ENCODE measurements at regions not wholly inside any gene's neighbourhood (a gene's known extent, or its start where the extent isn't known, plus 50 kb on each side); places are given as distances from the start of the nearest gene placed in this dataset.

DNA sequence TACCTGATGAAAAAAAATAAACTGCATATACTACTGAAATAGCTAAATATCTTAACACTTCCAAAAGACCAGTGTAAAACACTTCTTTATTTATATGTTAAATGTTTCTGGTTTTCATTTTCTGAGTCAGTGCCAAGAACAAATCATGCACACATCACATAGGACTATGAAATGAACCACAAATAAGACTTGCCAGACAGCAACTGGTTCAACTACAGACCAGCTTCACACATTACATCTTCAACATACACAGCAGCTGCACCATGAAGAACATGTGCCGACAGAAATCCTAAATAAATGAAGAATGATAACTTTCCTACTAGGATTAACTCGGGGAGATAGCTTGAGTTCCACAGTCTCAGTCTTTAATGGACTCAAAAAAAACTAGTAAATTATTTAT lies 168.3 kb upstream of the STXBP5 start:
- DNase-seq: no peak

DNA sequence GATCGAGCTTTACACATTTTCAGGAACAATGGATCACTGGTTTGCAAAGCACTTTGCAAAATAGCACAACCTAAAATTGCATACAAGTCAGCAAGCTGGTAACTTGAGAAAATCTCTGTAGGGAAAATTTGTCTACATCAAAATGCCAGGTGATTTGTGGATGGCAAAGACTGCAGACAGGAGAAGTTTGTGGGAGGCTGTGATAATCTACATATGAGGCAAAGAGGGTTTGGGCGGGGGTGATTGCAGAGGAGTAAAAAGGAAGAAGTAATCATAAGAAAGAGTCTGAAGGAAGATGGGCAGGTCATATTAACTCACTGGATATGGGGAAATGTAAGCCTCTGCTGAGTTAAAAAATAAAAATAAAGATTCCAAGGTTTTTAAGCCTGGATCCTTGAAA lies 166.3 kb upstream of the STXBP5 start:
- DNase-seq: no peak

DNA sequence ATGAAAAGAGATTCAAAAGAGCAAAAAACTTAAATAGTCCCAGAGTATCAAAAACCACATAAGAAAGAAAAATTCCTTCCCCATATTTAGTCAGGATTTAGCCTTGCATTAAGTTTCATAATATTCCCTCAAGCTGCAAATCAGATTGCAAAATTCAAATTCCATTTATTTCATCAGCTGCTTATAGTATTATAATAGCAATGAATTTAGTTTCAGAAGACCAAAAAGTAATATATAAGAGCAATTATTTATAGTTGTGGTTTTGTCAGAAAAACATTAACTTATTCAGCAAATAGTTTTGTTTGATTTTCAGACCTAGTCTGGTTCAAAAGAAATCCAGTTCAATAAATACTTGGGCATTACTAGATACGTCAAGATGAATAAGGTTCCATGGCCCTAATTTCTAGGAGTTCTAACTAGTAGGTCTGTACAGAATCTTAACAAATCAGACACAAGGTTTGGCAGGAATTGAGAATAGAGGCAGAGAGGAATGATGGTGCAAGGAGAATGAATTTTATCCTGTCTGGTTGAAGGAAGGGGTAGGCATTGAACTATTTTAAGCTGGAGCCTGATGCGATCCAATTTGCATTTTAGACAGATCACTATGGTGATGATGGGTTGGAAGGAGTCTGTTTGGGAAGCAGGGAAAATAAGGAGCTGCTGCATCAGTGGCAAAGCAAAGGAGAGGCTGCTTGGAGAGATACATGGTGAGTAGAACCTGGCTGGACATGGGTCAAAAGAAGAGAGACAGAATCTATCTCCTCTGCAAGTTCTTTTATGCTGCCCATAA lies 163.9 kb upstream of the STXBP5 start:
- DNase-seq: no peak

- DNase-seq: no peak
Measured at GRCh38 chr6:147042679-147043078, 161.5 kb upstream of the STXBP5 start.

DNA sequence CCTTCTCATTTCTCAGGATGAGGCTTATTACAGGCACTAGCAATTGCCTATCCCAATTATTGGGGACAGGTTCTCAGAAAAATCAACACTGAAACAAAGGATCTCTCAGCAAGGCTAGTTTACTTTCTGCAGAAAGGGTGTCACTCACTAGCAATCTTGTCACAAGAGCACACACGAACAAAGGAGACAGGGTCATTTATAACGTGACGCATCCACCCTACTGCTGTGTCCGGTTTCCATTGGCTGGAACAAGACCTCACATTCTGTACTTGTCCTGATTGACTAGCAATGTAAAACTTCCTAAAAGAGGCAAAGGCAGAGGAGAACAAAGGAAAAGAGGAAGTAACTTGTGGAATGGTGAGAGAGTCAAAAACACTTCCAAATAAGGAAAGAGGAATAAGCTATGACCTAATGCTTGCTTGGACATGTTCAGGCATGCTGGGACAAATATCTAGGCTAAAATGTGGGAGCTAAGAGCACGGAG lies 160.2 kb upstream of the STXBP5 start:
- no peak for DNase-seq

DNA sequence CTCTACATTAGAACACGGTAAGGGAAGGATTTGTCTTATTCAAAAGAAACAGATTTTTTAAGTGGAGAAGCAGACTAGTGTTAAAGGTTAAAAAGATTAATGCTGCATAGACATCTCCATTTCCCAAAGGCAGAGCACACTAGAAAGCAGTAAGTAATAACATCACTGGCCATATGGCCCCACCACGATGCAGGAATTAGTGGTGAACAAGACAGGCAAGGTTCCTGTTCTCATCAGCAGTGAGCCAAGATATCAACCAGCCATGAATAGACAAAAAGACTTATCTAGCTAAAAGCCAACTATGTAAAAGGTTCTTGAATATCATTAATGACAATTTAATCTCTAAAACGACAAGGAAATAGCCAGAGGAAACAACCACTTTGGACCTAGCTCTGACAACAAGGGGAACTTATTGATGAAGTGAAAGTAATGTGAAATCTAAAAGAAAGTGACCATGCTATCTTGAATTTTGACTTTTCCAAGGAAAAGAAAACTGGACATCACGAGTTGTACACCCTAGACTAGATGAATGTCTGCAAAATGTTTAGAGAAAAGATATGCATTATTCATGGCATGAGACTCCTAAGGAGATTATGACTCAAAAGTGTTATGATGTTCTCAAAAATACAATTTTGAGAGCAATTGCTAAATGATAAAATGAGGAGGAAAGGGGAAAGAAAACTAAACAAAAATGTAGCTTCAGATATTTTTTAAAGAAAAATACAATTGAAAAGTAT lies 157.9 kb upstream of the STXBP5 start:
- no peak for DNase-seq

- DNase-seq: no peak
Measured at GRCh38 chr6:147048930-147049329, 155.3 kb upstream of the STXBP5 start.

DNA sequence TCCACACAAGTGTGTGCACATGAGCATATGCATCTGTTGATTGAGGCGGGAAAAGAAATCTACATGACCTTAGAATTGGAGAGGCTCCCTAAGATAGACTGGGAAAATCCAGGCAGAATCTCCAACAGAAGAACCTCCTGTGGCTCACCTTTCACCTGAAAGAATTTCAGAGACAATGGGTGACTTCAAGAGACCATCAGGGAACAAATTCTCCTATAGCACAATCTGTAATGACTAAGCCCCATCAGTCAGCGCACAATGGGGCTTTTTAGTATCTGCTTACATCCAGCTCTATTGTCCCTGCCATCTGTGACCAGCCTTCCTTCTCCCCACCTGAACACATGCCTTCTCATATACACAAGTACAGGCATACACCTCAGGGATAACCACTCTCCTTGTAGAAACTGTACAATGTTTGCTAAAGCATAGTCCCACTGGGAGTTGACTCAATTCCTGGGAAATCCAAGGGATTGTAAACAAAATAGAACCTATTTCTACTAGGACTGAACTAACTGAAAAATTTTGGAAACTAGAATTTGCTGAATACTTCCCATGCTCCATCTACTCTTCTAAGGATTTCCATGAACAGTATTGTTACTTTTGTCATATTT lies 150.8 kb upstream of the STXBP5 start:
- no peak for DNase-seq

GRCh38 chr6:147054158-147054557 lies 150.1 kb upstream of the STXBP5 start:
- DNase-seq: no peak

GRCh38 chr6:147054871-147055270 lies 149.3 kb upstream of the STXBP5 start:
- no peak for DNase-seq

GRCh38 chr6:147055821-147056392 lies 148.3 kb upstream of the STXBP5 start:
- no peak for DNase-seq

- no peak for DNase-seq
Measured at GRCh38 chr6:147057188-147057587, 147.0 kb upstream of the STXBP5 start.

DNA sequence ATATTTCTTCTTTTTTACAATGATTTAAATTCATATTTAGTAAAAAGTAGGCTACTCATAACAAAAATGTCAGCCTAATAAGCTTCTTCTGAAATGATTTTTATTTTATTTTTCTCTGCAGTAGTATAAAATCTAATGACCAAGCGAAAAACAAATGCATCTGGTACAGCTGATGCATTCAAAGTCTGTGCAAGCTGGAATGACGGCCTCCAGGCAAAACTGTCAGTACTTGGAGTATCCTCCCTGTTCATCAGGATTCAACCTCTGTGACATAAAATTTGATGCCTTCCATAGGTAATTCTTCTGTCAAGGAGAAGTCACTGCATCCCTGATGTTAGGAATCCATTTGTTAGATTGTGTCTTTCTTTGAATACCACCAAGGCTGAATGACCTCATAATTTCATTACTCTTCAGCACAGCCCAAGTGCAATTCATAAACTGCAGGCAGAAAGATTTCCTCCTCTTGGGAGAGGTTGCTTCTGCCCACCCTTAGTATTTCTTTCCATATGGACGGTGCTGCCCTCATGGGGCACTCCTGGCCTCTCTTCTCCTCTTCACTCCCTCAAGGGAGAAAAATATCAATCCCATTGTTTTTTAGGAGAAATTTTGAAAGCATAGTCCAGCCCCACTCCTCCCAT lies 146.4 kb upstream of the STXBP5 start:
- no peak for DNase-seq

DNA sequence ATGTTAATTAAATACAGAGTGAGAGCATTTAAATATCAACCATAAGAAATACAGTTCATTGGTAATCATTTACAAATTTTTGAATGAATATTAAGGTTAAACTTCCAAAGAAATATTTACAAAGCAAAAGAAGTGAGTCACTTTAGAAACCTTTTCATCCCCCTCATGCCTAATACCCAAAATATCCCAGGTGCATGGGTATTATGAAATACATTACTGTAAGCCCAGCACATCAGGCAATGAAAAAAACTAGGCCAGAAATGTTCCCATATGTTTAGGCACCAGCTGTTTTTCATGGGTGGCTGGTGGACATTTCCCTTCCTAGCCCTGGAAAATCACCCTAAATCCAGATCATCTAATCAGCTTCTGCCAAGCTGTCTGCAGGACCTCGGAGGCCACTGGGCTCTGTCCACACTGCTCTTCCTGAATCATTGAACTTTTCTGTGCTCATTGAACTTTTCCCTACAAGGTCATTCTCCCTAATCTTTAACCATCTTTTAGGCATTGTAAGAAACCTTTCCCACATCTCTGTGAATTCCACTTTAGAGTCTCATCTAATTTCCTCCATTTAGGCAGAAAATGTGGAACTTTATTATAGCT lies 145.3 kb upstream of the STXBP5 start:
- DNase-seq: no peak

- DNase-seq: no peak
Measured at GRCh38 chr6:147060636-147061035, 143.6 kb upstream of the STXBP5 start.

- DNase-seq: no peak
Measured at GRCh38 chr6:147061252-147061651, 143.0 kb upstream of the STXBP5 start.

DNA sequence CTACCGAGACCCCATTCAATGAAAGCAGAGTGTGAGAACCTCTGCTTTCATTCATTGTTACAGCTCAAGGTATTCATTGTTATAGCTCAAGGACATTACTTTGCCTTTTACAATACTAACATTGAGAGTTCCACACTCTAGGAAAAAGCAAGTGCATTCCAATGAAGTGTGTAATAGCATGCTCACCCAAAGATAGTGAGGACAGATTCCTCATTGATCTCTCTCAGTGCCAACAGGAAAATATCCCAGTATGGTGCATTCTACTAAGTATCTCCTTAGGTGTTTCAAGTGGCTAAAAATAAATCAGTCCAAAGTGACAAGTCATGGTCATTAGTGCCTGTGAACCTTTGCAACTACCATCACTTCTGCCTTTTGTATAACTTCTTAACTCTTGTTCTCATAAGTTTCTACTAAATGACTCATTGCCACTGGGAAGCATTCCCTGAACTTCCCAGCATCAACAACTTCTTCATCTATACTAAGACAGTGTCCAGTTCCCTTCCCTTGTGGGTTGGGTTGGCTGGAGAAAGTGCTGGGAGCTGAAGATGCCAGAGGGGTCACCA lies 140.7 kb upstream of the STXBP5 start:
- no peak for DNase-seq

GRCh38 chr6:147065786-147066185 lies 138.4 kb upstream of the STXBP5 start:
- DNase-seq: no peak

- DNase-seq: no peak
Measured at GRCh38 chr6:147067184-147067583, 137.0 kb upstream of the STXBP5 start.

DNA sequence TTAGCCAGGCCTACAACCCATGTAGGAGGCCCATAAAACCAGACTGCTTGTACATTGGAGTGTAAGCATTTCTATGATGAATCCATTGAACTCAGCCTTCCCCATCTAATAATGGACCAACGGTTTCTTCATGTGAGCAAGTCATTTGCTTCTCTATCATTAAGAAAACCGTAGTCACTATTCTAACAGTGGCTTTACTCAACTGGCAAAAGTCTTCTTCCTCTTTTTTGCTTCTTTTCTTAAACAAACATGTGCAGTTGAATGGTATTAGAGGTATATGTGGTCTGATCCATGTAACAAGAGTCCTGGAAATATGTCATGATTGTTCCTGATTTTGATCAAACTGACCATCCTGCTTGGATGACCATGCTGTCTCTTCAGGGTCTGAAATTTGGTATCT lies 132.4 kb upstream of the STXBP5 start:
- DNase-seq: no peak

DNA sequence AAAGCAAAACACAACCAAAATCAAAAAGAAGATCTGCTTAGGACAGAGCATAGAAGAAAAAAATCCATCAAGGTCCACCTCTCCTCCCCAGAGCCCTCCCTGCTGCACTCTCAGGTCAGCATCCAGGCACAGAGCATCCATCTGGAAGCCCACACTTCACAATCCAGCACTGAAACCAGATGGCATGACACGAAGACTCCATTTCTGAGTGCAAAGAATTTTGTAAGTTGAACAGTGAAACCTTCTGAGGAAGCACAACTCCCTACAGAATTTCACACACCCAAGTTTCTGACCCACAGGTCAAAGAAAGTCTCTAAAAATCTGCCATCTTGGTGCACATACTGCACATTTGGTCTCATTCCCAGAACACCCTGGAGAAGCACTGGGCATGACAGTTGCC lies 128.8 kb upstream of the STXBP5 start:
- DNase-seq: no peak
